Daoy (cell line): ENCODE measurements at regions not wholly inside any gene's neighbourhood (a gene's known extent, or its start where the extent isn't known, plus 50 kb on each side); places are given as distances from the start of the nearest gene placed in this dataset.
"Not testable (repeated sequence)": the region's sequence is repeated elsewhere in the genome, so short reads cannot be mapped to it uniquely, and the experiment has no call there.

Source experiments
- DNase-seq: peaks from one replicate; pipeline ENCODE4 v3.0.0-alpha.2; 2015; ENCODE audit warnings: low read depth

- no peak for DNase-seq
Measured at GRCh38 chr11:106277484-106277883, 200.0 kb downstream of the AASDHPPT start.

GRCh38 chr11:106278391-106278790 is 200.9 kb downstream of the AASDHPPT start:
- no peak for DNase-seq

GRCh38 chr11:106280036-106280435 is 202.6 kb downstream of the AASDHPPT start:
- DNase-seq: no peak

- DNase-seq: peak; percentile 55
Measured at GRCh38 chr11:106281455-106282173, 204.2 kb downstream of the AASDHPPT start.

GRCh38 chr11:106286881-106287504 is 209.5 kb downstream of the AASDHPPT start:
- no peak for DNase-seq

GRCh38 chr11:106288057-106288456 is 210.6 kb downstream of the AASDHPPT start:
- no peak for DNase-seq

GRCh38 chr11:106288822-106289387 is 211.4 kb downstream of the AASDHPPT start:
- no peak for DNase-seq

GRCh38 chr11:106292526-106292925 is 215.1 kb downstream of the AASDHPPT start:
- DNase-seq: no peak

- no peak for DNase-seq
Measured at GRCh38 chr11:106295974-106296373, 218.5 kb downstream of the AASDHPPT start.

GRCh38 chr11:106302416-106302815 is 225.0 kb downstream of the AASDHPPT start:
- DNase-seq: no peak

- no peak for DNase-seq
Measured at GRCh38 chr11:106304274-106304673, 226.8 kb downstream of the AASDHPPT start.

GRCh38 chr11:106305458-106305857 is 228.0 kb downstream of the AASDHPPT start:
- DNase-seq: no peak

- no peak for DNase-seq
Measured at GRCh38 chr11:106306942-106307341, 229.5 kb downstream of the AASDHPPT start.

- no peak for DNase-seq
Measured at GRCh38 chr11:106309070-106309684, 231.7 kb downstream of the AASDHPPT start.

GRCh38 chr11:106311531-106312230 is 234.2 kb downstream of the AASDHPPT start:
- no peak for DNase-seq

GRCh38 chr11:106317208-106317773 is 239.8 kb downstream of the AASDHPPT start:
- not testable (repeated sequence) for DNase-seq

GRCh38 chr11:106321601-106322000 is 244.1 kb downstream of the AASDHPPT start:
- no peak for DNase-seq

- no peak for DNase-seq
Measured at GRCh38 chr11:106322106-106322505, 244.6 kb downstream of the AASDHPPT start.

GRCh38 chr11:106326087-106326486 is 248.6 kb downstream of the AASDHPPT start:
- no peak for DNase-seq

GRCh38 chr11:106327134-106327533 is 249.7 kb downstream of the AASDHPPT start:
- DNase-seq: no peak

- no peak for DNase-seq
Measured at GRCh38 chr11:106327637-106328036, 250.2 kb downstream of the AASDHPPT start.
